ENCODE measurements at regions not wholly inside any gene's neighbourhood (a gene's known extent, or its start where the extent isn't known, plus 50 kb on each side); places are given as distances from the start of the nearest gene placed in this dataset.
A peak's percentile ranks its signal among the peaks of the same experiment; 100 is the strongest.
"Not testable (repeated sequence)": the region's sequence is repeated elsewhere in the genome, so short reads cannot be mapped to it uniquely, and the experiment has no call there.

- DNase-seq: no peak
Measured at GRCh38 chr1:37166005-37166404, 131.7 kb upstream of the GRIK3 start.

- DNase-seq: peak; percentile 72 to 89
Measured at GRCh38 chr1:37167479-37167878, 133.2 kb upstream of the GRIK3 start.

- no peak for DNase-seq
Measured at GRCh38 chr1:37169241-37169640, 134.9 kb upstream of the GRIK3 start.

- peak in 1 of 2 experiments; percentile 12 for DNase-seq
Measured at GRCh38 chr1:37169743-37170275, 135.5 kb upstream of the GRIK3 start.

- peak in 1 of 2 experiments; percentile 29 for DNase-seq
Measured at GRCh38 chr1:37171691-37172090, 137.4 kb upstream of the GRIK3 start.

- DNase-seq: no peak
Measured at GRCh38 chr1:37174341-37174740, 140.0 kb upstream of the GRIK3 start.

GRCh38 chr1:37174876-37175275 is 140.6 kb upstream of the GRIK3 start:
- DNase-seq: no peak

- no peak for DNase-seq
Measured at GRCh38 chr1:37175666-37176215, 141.4 kb upstream of the GRIK3 start.

- DNase-seq: no peak
Measured at GRCh38 chr1:37176269-37176668, 142.0 kb upstream of the GRIK3 start.

- DNase-seq: peak; percentile 49 to 72
Measured at GRCh38 chr1:37177230-37177864, 143.0 kb upstream of the GRIK3 start.

- peak; percentile 65 to 70 for DNase-seq
Measured at GRCh38 chr1:37181425-37181824, 147.1 kb upstream of the GRIK3 start.

- DNase-seq: no peak
Measured at GRCh38 chr1:37184789-37185188, 150.5 kb upstream of the GRIK3 start.

- DNase-seq: no peak
Measured at GRCh38 chr1:37186246-37186756, 152.0 kb upstream of the GRIK3 start.

GRCh38 chr1:37189111-37189510 is 154.8 kb upstream of the GRIK3 start:
- DNase-seq: peak in 1 of 2 experiments; percentile 20

- no peak for DNase-seq
Measured at GRCh38 chr1:37197411-37197810, 163.1 kb upstream of the GRIK3 start.

- DNase-seq: not testable (repeated sequence)
Measured at GRCh38 chr1:37214305-37214704, 180.0 kb upstream of the GRIK3 start.

GRCh38 chr1:37233606-37234005 is 199.3 kb upstream of the GRIK3 start:
- no peak for DNase-seq

GRCh38 chr1:37234941-37235418 is 200.7 kb upstream of the GRIK3 start:
- DNase-seq: peak in 1 of 2 experiments; percentile 18

GRCh38 chr1:37237948-37238347 is 203.6 kb upstream of the GRIK3 start:
- DNase-seq: no peak

GRCh38 chr1:37238364-37239224 is 204.3 kb upstream of the GRIK3 start:
- peak in 1 of 2 experiments; percentile 45 for DNase-seq

GRCh38 chr1:37239225-37239740 is 205.0 kb upstream of the GRIK3 start:
- DNase-seq: peak; percentile 77 to 86

GRCh38 chr1:37240897-37241296 is 206.6 kb upstream of the GRIK3 start:
- peak; percentile 94 to 97 for DNase-seq

- no peak for DNase-seq
Measured at GRCh38 chr1:37242501-37242900, 208.2 kb upstream of the GRIK3 start.

All from NCI-H524 (cell line).